PFSK-1 (cell line): ENCODE measurements at regions not wholly inside any gene's neighbourhood (a gene's known extent, or its start where the extent isn't known, plus 50 kb on each side); places are given as distances from the start of the nearest gene placed in this dataset.

Source experiments
- FOXP2 ChIP-seq: optimal IDR thresholded peaks from 2 replicates; pipeline ENCODE3; 2011; ENCODE audit warnings: borderline replicate concordance, control low read depth, inconsistent platforms; ENCODE audit not compliant: insufficient read depth; ENCODE audit errors: extremely low read length, extremely low read depth
- POLR2AphosphoS5 ChIP-seq: IDR thresholded peaks from 2 replicates; pipeline ENCODE4 v1.6.1; 2012; ENCODE audit warnings: low read depth, mild to moderate bottlenecking, control low read depth, low read length, moderate library complexity
- SIN3A ChIP-seq: IDR thresholded peaks from 2 replicates; pipeline ENCODE4 v1.6.1; 2012; ENCODE audit warnings: mild to moderate bottlenecking, low read length, moderate library complexity, borderline replicate concordance; ENCODE audit not compliant: insufficient read depth
- TAF1 ChIP-seq: IDR thresholded peaks from 2 replicates; pipeline ENCODE4 v1.6.1; 2012; ENCODE audit warnings: low read length, control low read depth, borderline replicate concordance; ENCODE audit not compliant: insufficient read depth
- TF ChIP-seq, protein P1 (sequence below), 2 experiments: IDR thresholded peaks; 2 replicates each; pipeline versions ENCODE4 v1.6.1 to v1.8.0; 2011 to 2012; ENCODE audit warnings: low read depth in 2 of 2, low read length in 2 of 2, control low read depth in 1 of 2, inconsistent platforms in 1 of 2, mild to moderate bottlenecking in 1 of 2, moderate library complexity in 1 of 2; ENCODE audit not compliant: insufficient read depth in 1 of 2

DNA sequence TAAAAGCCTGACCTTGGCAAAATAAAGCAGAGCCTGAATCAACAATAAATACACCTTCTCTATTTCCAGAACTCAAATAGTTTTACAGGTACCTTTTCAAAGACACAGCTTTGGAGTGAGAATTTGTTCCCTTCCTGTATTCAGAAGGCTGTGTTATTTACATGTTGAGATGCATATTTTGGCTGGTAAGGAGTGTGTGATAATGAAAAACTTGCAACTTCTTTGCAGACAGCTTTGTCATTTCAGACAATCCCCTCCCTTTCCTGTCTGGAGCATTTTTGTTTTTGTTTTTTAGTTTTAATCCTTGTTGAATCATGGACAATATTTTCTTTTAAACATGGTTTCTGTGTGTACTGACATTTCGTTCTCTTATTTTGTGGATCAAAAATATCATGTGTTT lies 493.8 kb downstream of the FAT4 start:
- TF ChIP-seq SIN3A (no peak), TAF1 (no peak), POLR2AphosphoS5 (no peak), FOXP2 (no peak)
- TF ChIP-seq, protein P1, sequence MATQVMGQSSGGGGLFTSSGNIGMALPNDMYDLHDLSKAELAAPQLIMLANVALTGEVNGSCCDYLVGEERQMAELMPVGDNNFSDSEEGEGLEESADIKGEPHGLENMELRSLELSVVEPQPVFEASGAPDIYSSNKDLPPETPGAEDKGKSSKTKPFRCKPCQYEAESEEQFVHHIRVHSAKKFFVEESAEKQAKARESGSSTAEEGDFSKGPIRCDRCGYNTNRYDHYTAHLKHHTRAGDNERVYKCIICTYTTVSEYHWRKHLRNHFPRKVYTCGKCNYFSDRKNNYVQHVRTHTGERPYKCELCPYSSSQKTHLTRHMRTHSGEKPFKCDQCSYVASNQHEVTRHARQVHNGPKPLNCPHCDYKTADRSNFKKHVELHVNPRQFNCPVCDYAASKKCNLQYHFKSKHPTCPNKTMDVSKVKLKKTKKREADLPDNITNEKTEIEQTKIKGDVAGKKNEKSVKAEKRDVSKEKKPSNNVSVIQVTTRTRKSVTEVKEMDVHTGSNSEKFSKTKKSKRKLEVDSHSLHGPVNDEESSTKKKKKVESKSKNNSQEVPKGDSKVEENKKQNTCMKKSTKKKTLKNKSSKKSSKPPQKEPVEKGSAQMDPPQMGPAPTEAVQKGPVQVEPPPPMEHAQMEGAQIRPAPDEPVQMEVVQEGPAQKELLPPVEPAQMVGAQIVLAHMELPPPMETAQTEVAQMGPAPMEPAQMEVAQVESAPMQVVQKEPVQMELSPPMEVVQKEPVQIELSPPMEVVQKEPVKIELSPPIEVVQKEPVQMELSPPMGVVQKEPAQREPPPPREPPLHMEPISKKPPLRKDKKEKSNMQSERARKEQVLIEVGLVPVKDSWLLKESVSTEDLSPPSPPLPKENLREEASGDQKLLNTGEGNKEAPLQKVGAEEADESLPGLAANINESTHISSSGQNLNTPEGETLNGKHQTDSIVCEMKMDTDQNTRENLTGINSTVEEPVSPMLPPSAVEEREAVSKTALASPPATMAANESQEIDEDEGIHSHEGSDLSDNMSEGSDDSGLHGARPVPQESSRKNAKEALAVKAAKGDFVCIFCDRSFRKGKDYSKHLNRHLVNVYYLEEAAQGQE (IDR thresholded peaks at IDR 0.05; ENCODE audit: insufficient read depth in 1 of 2, low read depth in 2 of 2, low read length in 2 of 2): no peak
